Ovary (tissue), 3 donors: ENCODE measurements at regions not wholly inside any gene's neighbourhood (a gene's known extent, or its start where the extent isn't known, plus 50 kb on each side); places are given as distances from the start of the nearest gene placed in this dataset.

Experiments used
- EP300 ChIP-seq: sonication (generic); formaldehyde crosslinking; IDR thresholded peaks from one replicate; pipeline ENCODE4 v1.6.1; 2017; ENCODE audit warnings: antibody characterized with exemption
- POLR2A ChIP-seq: fragments of 450-650 bp; IDR thresholded peaks from one replicate; pipeline ENCODE4 v1.6.1; 2017; ENCODE audit warnings: antibody characterized with exemption, mild to moderate bottlenecking, moderate library complexity
- TF ChIP-seq, protein P1 (sequence below), 3 donors: fragments of 450-650 bp in 2 of 3; fragments of 200-600 bp in 1 of 3; IDR thresholded peaks; one replicate each; pipeline versions ENCODE4 v1.5.1 to v1.8.0; 2016 to 2022; ENCODE audit warnings: antibody characterized with exemption in 3 of 3, mild to moderate bottlenecking in 1 of 3
- donor health status: DM: no; HTN: no; CAD: no.

- TF ChIP-seq, protein P1, sequence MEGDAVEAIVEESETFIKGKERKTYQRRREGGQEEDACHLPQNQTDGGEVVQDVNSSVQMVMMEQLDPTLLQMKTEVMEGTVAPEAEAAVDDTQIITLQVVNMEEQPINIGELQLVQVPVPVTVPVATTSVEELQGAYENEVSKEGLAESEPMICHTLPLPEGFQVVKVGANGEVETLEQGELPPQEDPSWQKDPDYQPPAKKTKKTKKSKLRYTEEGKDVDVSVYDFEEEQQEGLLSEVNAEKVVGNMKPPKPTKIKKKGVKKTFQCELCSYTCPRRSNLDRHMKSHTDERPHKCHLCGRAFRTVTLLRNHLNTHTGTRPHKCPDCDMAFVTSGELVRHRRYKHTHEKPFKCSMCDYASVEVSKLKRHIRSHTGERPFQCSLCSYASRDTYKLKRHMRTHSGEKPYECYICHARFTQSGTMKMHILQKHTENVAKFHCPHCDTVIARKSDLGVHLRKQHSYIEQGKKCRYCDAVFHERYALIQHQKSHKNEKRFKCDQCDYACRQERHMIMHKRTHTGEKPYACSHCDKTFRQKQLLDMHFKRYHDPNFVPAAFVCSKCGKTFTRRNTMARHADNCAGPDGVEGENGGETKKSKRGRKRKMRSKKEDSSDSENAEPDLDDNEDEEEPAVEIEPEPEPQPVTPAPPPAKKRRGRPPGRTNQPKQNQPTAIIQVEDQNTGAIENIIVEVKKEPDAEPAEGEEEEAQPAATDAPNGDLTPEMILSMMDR (IDR thresholded peaks at IDR 0.05): no peak
- TF ChIP-seq POLR2A (no peak), EP300 (no peak)
These were observed 480.0 kb downstream of the MEI4 start for GRCh38 chr6:78132671-78133410.
